ENCODE measurements at regions not wholly inside any gene's neighbourhood (a gene's known extent, or its start where the extent isn't known, plus 50 kb on each side); places are given as distances from the start of the nearest gene placed in this dataset.

GRCh38 chr14:106522990-106523389, 996.6 kb downstream of the TMEM121 start:
- WGBS (ENCODE audit: insufficient coverage): 33% methylated on average over 1 of the region's 2 CpGs
- peaks cover 8% of the 10 kb centered on the region for H3K4me1 ChIP-seq (ENCODE audit: control insufficient read depth, insufficient read depth, low read length)
- no peak overlapping the region for H3K4me3 Mint-ChIP-seq
- peaks cover 6 to 7% of the 10 kb centered on the region in 2 donors for H3K4me1 Mint-ChIP-seq
- ATAC-seq: no peak
- no peaks in the 10 kb centered on the region for H3K27me3 ChIP-seq (ENCODE audit: control insufficient read depth, insufficient read depth, low read length)
- DNase-seq: no peak
- TF ChIP-seq CTCF (IDR thresholded peaks at IDR 0.05): no peak
- H3K27me3 Mint-ChIP-seq (ENCODE audit: low read depth in 2 of 2): peaks cover 12 to 46% of the 10 kb centered on the region in 2 donors
- H3K9me3 ChIP-seq (ENCODE audit: control insufficient read depth, insufficient read depth, low read length): no peaks in the 10 kb centered on the region
- H3K27ac Mint-ChIP-seq: no peak overlapping the region
- no peak overlapping the region for H3K4me3 ChIP-seq (ENCODE audit: low read length)
- no peaks in the 10 kb centered on the region for H3K36me3 Mint-ChIP-seq
- no peaks in the 10 kb centered on the region for H3K36me3 ChIP-seq (ENCODE audit: control insufficient read depth, insufficient read depth, low read length)
- H3K9me3 Mint-ChIP-seq: no peaks in the 10 kb centered on the region
- H3K27ac ChIP-seq (ENCODE audit: low read length): no peak overlapping the region
- intact Hi-C loops (cut with micrococcal nuclease): no loop called here

DNA sequence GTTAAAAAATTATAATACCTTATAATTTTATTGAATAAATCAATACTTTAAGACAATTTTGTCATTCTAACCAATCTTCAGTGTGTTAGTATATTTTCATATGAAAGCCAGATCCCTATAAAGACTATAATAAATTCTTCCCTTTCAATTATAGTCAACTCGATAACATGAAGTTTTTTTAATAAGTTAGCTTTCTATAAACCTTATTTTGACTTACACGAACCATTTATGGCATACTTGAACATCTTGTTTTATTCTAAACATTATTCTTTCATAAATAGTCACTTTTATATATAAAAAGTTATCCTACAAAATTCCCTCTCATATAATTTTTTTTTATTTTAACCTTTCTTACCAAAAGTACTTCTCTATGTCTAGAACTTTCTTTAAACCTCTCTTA, 1002.3 kb downstream of the TMEM121 start:
- intact Hi-C loops (cut with micrococcal nuclease): no loop called here
- Mint-ChIP-seq H3K4me1 (peaks cover 4 to 7% of the 10 kb centered on the region in 2 donors), H3K9me3 (no peaks in the 10 kb centered on the region), H3K36me3 (no peaks in the 10 kb centered on the region), H3K27me3 (ENCODE audit: low read depth in 2 of 2) (peaks cover 19 to 41% of the 10 kb centered on the region in 2 donors), H3K4me3 (no peak overlapping the region), H3K27ac (no peak overlapping the region)
- H3K36me3 ChIP-seq (ENCODE audit: control insufficient read depth, insufficient read depth, low read length): no peaks in the 10 kb centered on the region
- no peak overlapping the region for H3K4me3 ChIP-seq (ENCODE audit: low read length)
- TF ChIP-seq CTCF (IDR thresholded peaks at IDR 0.05): no peak
- no peaks in the 10 kb centered on the region for H3K27me3 ChIP-seq (ENCODE audit: control insufficient read depth, insufficient read depth, low read length)
- no peak for DNase-seq
- ATAC-seq: no peak
- H3K9me3 ChIP-seq (ENCODE audit: control insufficient read depth, insufficient read depth, low read length): no peaks in the 10 kb centered on the region
- no CpG with 5 or more reads among the region's 2 CpGs for WGBS (ENCODE audit: insufficient coverage)
- no peaks in the 10 kb centered on the region for H3K4me1 ChIP-seq (ENCODE audit: control insufficient read depth, insufficient read depth, low read length)
- no peak overlapping the region for H3K27ac ChIP-seq (ENCODE audit: low read length)

- WGBS (ENCODE audit: insufficient coverage): 79% methylated on average over 3 of the region's 3 CpGs
These were observed 1003.6 kb downstream of the TMEM121 start for GRCh38 chr14:106530031-106530422.

More at GRCh38 chr14:106530031-106530422, 1003.6 kb downstream of the TMEM121 start:
- H3K9me3 ChIP-seq (ENCODE audit: control insufficient read depth, insufficient read depth, low read length): no peaks in the 10 kb centered on the region
- H3K36me3 Mint-ChIP-seq: no peaks in the 10 kb centered on the region
- peaks cover 11 to 44% of the 10 kb centered on the region in 2 donors for H3K27me3 Mint-ChIP-seq (ENCODE audit: low read depth in 2 of 2)
- intact Hi-C loops (cut with micrococcal nuclease): no loop called here
- H3K27ac ChIP-seq (ENCODE audit: low read length): no peak overlapping the region
- no peak overlapping the region for H3K4me3 Mint-ChIP-seq
- no peaks in the 10 kb centered on the region for H3K4me1 ChIP-seq (ENCODE audit: control insufficient read depth, insufficient read depth, low read length)
- H3K36me3 ChIP-seq (ENCODE audit: control insufficient read depth, insufficient read depth, low read length): no peaks in the 10 kb centered on the region
- H3K27me3 ChIP-seq (ENCODE audit: control insufficient read depth, insufficient read depth, low read length): no peaks in the 10 kb centered on the region
- DNase-seq: no peak
- no peak overlapping the region for H3K4me3 ChIP-seq (ENCODE audit: low read length)
- TF ChIP-seq CTCF (IDR thresholded peaks at IDR 0.05): no peak
- H3K9me3 Mint-ChIP-seq: no peaks in the 10 kb centered on the region
- no peak overlapping the region for H3K27ac Mint-ChIP-seq
- no peak for ATAC-seq
- H3K4me1 Mint-ChIP-seq: peaks cover 4 to 7% of the 10 kb centered on the region in 2 donors

Measured in natural killer cell (primary cell).